IPS-18c (cell line): ENCODE measurements at regions not wholly inside any gene's neighbourhood (a gene's known extent, or its start where the extent isn't known, plus 50 kb on each side); places are given as distances from the start of the nearest gene placed in this dataset.

Experiments used
- H3K4me3 ChIP-seq: 2 replicates; pipeline ENCODE4 v1.7.0; 2013; ENCODE audit warnings: low read depth, mild to moderate bottlenecking, low read length, moderate library complexity; ENCODE audit not compliant: insufficient read depth
- H3K9me3 ChIP-seq: one replicate; pipeline ENCODE4 v1.6.1; 2013; ENCODE audit warnings: mild to moderate bottlenecking, low read length, moderate library complexity; ENCODE audit not compliant: control insufficient read depth, insufficient read depth

DNA sequence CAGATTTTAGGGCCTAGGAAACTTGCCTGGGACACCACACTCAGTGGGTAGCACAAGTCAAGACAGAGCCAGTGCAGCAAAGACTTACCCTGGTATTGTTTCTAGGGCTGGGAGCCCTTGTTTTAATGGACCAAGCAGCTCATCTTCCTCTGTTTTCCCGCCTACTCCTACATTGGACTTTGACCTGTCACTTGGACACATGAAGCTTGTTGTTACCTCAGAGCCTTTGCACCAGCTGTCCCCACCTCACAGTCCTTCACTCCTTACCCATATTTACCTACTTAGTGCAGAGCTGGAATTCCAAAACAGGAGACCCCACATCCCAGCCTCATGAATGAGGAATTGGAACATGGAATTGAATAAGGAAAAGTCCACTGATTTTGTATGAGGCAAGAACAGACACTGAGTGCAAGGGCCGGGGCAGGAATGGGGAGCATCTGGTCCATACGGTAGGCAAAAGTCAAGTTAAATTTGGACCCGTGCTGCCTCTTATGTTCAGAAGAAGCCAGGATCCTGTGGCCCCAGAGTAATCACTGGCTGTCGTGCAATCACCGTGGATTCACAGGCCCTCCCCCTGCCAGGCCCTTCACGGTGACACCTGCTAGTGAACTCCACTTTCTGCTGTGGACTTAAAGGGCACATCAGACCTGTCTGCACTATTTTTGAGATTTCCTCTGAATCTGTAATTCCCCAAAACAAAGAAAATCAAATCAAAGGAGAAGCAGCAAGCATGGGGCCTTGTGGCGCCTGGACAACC is 236.9 kb upstream of the PMEPA1 start:
- Histone ChIP-seq H3K9me3 (no peaks in the 10 kb centered on the region), H3K4me3 (no peak overlapping the region)

DNA sequence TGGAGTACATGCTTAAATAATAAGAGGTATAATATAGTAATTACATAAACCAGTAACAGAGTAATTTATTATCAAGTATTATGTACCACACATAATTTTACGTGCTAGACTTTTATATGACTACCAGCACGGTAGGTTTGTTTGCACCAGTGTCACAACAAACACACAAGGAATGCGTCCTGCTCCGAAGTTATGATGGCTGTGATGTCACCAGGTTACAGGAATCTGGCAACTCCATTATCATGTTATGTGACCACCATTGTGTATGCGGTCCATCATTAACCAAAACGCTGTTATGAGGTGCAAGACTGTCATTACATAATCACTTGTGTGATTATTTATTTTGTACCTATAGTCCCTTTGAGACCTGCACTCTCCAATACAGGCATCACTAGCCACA is 235.2 kb upstream of the PMEPA1 start:
- Histone ChIP-seq H3K9me3 (no peaks in the 10 kb centered on the region), H3K4me3 (no peak overlapping the region)

DNA sequence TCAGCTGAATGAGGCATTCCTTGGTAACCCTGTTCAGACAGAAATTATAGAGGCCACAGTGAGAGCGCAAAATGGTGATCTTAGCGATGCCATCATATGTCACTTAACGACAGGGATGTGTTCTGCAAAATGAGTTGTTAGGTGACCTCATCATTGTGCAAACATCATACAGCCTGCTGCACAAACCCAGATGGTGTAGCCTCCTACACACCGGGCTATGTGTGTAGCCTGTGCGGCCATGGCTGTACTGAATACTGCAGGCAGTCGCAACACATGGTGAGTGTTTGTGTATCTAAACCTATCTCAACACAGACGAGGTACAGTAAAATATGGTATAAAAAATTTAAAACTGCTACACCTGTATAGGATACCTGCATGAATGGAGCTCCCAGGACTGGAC is 234.1 kb upstream of the PMEPA1 start:
- Histone ChIP-seq H3K4me3 (no peak overlapping the region), H3K9me3 (no peaks in the 10 kb centered on the region)

DNA sequence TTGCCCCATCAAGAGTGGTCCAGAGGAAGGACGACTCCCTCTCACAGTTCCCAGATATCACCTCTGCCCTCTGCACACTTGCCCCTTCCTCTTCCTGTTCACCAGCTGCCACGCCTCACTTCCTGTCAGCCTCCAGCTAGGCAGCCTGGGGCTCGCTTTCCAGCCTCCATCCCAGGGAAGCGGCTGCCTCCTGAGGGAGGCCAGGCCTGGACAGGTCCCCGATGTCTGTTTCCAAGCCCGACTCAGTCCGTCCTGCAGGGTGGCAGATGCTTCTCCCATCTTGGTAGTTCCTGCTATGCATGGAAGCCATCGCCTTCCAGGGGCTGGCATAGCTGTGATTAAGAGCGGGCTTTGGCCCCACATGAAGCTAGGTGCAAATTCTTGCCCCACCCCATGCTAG is 233.5 kb upstream of the PMEPA1 start:
- H3K9me3 ChIP-seq = no peaks in the 10 kb centered on the region
- H3K4me3 ChIP-seq = no peak overlapping the region

DNA sequence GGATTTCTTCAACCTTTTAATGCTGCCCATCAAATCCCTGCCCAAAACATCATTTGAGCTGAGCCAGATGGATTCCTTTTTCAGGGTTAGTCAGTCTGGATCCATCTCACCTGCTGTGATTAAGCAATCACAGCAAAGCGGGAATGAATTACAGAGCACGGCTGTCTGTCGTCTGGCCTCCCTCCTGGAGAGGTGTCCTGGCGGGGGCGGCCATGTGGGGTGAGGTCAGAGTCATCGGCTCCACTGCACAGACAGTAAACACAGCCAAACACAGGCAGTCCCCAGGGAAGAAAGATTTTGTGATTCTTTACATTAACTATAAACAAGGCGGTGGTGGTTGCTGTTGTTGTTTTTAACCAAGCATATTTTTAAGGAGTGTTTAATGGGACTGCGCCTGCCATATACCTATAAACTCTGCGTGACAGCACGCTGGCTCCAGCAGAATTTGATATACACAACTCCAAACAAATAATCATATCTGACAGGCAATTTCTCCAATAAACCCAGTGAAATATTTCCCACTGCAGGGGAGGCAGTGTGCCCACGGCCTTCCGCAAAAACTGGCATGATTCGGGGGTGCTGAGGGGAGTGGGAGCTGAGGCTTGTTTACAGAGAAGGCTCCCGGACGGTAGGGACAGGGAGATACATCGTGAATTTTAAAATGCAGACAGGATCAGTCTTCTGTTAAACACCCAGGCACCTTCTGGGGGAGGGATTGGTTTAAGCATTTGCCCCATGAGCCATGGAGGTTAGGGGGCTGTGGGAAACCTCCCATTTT is 232.0 kb upstream of the PMEPA1 start:
- Histone ChIP-seq H3K9me3 (no peaks in the 10 kb centered on the region), H3K4me3 (no peak overlapping the region)

DNA sequence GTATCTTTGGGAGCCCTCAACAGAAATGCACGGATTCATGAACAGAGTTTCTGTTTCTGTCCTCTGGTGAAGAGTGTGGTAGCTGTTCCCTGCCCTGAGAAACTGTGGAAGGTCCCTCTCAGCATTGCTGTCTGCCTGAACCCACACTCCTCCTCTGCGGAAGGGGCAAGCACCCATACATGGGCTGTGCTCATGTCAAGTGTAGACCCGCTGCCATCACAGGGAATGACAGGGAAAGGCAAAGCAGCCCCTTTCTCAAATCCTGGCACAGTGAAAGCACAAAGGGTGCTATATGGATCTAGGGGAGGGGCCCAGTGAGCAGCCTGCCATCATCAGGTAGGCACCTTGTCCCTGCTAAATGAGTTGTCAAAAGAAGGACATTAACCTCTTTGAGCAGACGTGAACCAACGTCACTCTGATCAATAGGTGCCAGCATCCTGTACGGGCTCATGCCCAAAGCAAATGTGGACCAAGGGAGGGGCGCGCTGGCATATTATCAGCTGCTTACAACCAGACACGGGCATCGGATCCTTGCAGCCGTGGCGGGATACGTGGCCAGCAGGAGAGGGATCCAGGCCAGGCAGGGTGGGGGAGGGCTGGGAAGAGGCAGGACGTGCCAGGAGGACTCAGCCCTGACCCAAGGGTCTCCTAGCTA is 231.2 kb upstream of the PMEPA1 start:
- no peak overlapping the region for H3K4me3 ChIP-seq
- H3K9me3 ChIP-seq = no peaks in the 10 kb centered on the region

DNA sequence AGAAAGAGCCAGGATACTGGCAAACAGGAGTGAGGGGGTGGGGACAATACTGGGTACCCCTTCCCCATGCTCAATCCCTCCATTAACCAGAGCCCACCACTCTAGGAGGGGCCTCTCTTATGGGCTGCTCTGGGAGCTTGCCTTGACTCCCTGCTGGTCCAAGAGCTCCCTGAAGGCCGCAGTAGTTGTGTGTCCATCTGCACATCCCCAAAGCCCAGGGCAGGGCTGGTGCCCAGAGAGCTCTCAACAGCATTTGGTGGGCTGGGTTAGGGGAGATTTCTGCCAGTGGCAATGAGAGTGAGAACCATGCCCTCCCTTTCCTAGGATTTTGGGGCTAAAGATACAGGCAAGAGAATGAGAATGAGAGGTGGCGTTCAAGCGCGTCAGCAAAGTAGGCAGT is 230.6 kb upstream of the PMEPA1 start:
- H3K4me3 ChIP-seq = no peak overlapping the region
- no peaks in the 10 kb centered on the region for H3K9me3 ChIP-seq

DNA sequence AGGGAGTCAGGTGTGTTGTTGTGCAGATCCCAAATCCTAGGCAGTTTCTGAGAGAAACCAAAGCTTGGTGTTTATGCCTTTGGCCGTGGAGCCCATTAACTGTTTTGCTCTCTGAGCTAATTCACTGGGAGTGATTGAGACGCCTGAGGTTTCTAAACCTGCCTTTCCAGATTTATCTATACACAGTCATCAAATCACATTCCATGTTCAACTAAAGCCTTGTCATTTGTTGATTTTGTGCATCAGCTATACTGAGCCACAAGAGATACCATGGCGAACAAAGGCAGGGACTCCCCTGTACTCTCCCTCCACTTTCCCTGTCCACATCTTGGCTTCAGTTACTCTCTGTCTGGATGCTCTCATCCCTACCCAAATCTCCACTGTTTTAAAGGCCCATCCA is 229.7 kb upstream of the PMEPA1 start:
- H3K9me3 ChIP-seq = no peaks in the 10 kb centered on the region
- no peak overlapping the region for H3K4me3 ChIP-seq

DNA sequence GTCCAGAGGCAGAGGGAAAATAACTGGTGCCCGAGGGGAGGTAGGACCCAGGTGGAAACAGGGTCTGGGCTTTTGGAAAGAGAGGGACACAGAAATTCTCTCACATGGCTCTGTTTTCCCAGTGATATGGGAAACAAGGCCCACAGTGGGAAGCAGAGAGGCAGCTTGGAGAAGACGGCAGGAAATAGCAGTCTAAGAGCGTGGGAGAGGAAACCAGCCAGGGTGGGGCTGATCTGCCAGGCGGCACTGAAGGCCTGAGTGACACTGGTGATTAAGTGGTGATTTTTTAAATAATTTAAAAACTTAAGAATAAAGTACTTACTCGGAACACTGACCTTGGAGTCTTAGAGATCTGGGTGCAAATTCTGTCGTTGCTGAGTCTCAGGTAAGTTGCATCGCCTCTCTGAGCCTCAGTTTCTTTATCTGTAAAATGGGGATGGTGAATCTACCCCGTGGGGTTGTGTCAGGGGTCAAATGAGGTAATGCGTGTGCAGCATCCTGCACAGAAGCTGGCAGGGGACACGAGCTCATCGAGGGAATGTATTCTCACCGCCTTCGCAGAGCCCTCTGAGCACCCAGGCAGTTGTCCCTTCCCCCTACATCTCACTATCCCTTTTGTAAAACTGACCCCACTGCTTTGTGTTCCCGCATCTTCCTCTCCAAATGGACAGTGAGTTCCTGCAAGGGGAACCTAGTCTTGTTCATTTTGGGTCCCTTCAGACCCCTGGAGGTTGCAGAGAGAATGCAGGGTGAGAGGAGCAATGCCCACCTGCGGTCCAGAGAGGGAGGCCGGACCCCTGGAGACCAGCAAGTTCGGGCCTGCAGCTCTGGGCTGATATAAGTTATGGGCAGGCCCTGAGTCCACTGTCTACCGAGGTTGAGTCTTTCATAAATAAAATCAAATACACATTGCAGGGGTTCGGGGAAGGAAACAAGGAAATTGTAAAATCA is 228.6 kb upstream of the PMEPA1 start:
- Histone ChIP-seq H3K4me3 (no peak overlapping the region), H3K9me3 (no peaks in the 10 kb centered on the region)

DNA sequence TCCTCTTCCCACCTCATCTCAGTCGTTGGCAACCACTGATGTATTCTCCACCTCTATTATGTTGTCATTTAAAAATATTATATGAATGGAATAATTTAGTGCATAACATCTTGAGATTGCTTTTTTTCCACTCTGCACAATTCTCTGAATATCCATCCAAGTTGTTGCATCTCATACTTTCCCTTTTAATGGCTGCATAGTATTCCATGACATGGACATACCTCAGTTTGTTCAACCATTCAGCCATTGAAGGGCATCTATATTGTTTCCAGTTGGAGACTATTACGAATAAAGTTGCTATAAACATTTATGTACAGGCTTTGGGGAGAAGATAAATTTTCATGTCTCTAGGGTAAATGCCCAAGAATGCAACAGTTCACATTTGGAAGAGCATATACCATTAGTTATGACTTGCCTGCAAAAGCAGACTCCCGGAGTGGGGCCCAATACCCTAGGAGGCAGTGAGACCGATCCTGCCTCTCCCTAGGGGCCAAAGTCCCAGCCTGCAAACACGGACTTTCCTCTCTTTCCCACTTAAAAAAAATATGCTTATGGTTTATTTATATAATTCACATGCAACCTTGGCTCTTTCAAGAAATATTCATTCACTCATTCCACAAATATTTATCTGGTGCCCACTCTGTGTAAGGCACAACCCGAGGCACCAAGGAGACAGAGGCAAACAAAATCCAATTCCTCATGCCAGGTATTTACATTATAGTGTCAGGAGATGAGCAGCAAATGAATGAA is 227.0 kb upstream of the PMEPA1 start:
- H3K9me3 ChIP-seq = no peaks in the 10 kb centered on the region
- H3K4me3 ChIP-seq = no peak overlapping the region

DNA sequence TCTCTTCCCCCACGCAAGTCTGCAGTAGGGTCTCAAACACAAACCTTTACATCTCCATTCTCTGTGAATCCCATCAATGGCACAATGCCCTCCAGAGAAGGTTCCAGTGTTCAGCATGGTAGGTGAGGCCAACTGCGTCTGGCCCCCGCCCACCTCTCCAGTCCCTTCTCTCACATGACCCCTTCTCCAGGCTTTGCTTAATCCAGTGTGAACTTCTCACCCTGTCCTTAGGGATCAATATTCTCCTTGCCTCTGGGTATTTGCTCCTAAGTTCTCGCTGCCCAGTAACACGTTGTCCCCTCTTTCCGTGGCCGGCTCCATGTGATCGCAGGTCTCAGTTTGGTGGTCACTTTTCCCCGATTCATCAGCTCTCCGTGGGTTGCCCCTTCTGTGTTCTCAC is 225.1 kb upstream of the PMEPA1 start:
- H3K9me3 ChIP-seq = no peaks in the 10 kb centered on the region
- no peak overlapping the region for H3K4me3 ChIP-seq

DNA sequence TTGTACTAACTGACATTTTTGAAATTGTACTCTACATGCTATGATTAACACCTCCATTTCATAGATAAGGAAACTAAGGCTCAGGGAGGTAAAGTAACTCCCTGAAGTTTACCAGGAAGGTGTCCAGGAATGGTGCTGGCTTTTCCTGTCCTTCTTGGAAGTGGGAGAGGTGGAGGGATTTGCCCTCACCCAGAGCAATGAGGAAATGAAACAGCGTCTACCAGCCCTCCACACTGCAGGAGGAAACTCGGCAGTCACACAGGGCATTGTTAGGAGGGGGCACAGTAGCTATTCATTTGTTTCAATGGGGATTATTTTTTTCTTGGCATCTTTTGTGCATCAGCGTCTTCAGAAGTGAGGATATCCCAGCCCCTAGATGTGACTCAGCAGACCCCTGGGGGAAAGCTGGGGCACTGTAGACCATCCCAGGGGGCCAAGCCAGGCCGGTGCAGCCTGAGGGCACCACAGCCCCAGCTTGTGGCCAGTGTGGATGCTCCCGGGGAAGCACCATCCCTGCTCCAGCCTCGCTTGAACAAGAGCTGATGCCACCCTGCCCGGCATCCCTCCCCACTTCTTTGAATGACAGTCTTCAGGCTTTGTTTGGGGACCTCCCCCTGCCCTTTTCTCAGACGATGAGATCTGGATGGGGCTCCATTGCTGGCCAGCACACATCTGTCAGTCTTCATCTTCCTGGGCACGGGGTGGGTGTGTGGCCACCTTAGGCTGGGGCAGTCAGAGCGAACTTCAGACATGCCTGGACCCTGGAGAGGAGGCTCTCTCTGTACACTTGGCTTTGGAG is 224.4 kb upstream of the PMEPA1 start:
- no peak overlapping the region for H3K4me3 ChIP-seq

DNA sequence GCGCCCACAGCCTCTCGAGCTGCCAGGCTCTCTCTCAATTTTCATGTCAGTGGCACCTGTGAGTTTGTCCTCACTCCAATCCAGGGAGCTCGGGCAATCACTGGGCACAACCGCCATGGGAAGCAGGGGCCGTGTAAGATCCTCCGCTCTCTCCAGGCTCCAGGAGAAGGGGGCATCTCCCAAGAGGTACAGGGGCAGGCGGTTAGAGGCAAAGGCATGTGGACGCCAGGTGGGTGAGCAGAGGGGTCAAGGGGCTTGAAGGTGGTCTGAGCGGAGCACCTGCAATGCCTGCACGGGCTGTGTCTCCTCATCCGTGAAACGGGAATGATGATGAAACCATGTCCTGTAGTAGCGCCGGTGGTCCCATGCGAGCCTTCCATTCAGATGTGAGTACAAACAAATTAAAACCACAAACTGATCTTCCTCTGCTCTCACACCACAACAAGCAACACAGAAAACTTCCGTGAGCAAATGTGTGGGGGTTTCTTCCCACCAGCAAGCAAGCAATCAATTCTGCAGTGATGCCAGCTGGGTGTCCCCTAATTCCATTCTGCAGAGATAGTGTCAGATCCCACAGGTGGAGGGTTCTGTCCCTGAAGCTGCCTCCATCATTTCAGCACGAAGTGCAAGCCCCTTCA is 222.5 kb upstream of the PMEPA1 start:
- Histone ChIP-seq H3K9me3 (no peaks in the 10 kb centered on the region), H3K4me3 (no peak overlapping the region)

More for the DNA sequence above, 224.4 kb upstream of the PMEPA1 start:
- no peaks in the 10 kb centered on the region for H3K9me3 ChIP-seq

DNA sequence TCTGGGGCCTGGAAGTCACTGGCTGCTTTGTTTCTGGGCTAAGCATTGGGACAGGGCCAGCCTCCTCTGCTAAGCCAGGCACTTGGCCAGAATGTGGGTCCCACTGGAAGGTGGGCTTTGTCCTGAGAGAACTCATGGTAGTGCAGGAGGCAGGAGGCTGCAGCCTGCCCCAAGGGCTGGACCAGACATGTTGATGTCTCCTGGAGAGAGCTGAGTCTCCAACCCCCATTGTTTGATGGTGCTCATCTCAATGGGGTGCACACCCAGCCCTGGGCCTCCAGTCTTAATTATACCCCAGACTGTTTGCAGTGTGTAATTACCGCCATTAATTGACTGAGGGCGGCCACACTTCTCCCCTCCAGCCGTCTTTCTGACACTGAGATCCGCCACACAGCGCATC is 220.5 kb upstream of the PMEPA1 start:
- H3K9me3 ChIP-seq = no peaks in the 10 kb centered on the region
- H3K4me3 ChIP-seq = no peak overlapping the region

DNA sequence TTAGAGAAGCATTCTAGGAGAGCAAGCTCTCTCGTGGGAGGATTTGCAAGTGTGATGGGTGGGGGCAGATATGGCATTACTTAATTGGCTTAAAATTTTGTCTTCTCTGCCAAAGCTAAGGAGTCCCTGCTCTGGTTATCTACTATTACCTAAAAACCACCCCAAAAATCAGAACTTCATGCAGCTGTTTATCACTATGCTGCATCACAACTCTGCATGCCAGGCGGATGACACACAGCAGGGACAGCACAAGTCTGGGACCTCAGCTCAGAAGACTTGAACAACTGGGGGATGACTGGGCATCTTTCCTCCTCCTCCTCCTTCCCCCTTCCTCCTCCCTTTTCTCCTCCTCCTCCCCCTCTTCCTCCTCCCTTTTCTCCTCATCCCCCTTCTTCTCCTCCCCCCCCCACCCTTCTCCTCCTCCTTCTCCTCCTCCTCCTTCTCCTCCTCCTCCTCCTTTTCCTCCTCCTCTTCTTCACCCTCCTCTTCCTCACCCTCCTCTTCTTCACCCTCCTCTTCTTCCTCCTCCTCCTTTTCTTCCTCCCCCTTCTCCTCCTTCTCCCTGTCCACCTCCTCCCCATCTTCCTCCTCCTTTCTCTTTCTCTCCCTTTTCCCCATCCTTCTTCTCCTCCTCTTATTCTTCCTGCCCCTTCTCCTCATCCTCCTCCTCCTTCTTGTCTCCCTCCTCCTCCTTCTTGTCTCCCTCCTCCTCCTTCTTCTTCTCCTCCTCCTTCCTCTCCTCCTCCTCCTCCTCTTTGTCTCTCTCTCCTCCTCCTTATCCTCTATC is 218.6 kb upstream of the PMEPA1 start:
- no peak overlapping the region for H3K4me3 ChIP-seq
- H3K9me3 ChIP-seq = no peaks in the 10 kb centered on the region
